ENCODE measurements at regions not wholly inside any gene's neighbourhood (a gene's known extent, or its start where the extent isn't known, plus 50 kb on each side); places are given as distances from the start of the nearest gene placed in this dataset.
A peak's percentile ranks its signal among the peaks of the same experiment; 100 is the strongest.
"Not testable (repeated sequence)": the region's sequence is repeated elsewhere in the genome, so short reads cannot be mapped to it uniquely, and the experiment has no call there.

DNA sequence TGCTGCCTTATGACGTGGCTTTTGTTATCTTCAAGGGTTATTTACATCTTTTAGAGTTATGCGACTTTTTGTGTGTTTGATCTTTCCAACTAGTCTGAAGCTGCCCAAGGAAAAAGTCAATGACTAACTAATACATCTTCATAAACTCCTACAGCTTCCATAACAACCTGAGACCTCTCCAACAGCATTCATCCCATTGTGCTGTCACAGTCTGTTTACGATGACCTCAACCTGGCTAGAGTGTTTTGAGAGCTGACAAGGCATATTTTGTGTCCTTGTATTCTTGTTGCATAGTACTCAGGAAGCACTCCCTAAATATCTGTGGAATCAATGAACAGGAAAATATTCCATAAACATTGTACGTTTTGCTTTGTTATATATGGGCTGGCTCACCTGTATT lies 100.2 kb upstream of the NBPF26 start:
- intact Hi-C loops (cut with micrococcal nuclease); H3K4me1 Mint-ChIP-seq; H3K27me3 ChIP-seq (ENCODE audit: control insufficient read depth in 2 of 2, insufficient read depth in 2 of 2, low read length in 2 of 2); DNase-seq; H3K27ac ChIP-seq (ENCODE audit: low read depth in 1 of 2, low read length in 2 of 2); H3K36me3 ChIP-seq (replicated peaks in 1 of 2; ENCODE audit: control insufficient read depth in 1 of 2, insufficient read depth in 2 of 2, low read length in 2 of 2); H3K9ac ChIP-seq (ENCODE audit: insufficient read depth, low read length, poor library complexity, severe bottlenecking); H3K4me3 Mint-ChIP-seq; H2AFZ ChIP-seq (ENCODE audit: insufficient read depth, low read depth, low read length, poor library complexity, severe bottlenecking); H3K4me1 ChIP-seq (ENCODE audit: control insufficient read depth in 1 of 2, insufficient read depth in 2 of 2, low read length in 2 of 2); H3K9me3 ChIP-seq (replicated peaks in 1 of 2; ENCODE audit: control insufficient read depth in 1 of 2, insufficient read depth in 1 of 2, low read length in 2 of 2); H3K27me3 Mint-ChIP-seq (ENCODE audit: low read depth in 3 of 3); H3K79me2 ChIP-seq (ENCODE audit: insufficient read depth, low read length); H3K4me2 ChIP-seq (replicated peaks; ENCODE audit: extremely low read depth, low read length, poor library complexity, severe bottlenecking); H3K27ac Mint-ChIP-seq; H3K4me3 ChIP-seq (replicated peaks in 1 of 3; ENCODE audit: low read depth in 2 of 3, low read length in 3 of 3); H4K20me1 ChIP-seq (ENCODE audit: insufficient read depth, low read length); H3K9me3 Mint-ChIP-seq; H3K36me3 Mint-ChIP-seq: not testable (repeated sequence)
- no CpG with 5 or more reads among the region's 4 CpGs for WGBS (ENCODE audit: insufficient coverage)

- H3K27ac ChIP-seq (ENCODE audit: low read depth in 1 of 2, low read length in 2 of 2); H3K9me3 ChIP-seq (replicated peaks in 1 of 2; ENCODE audit: control insufficient read depth in 1 of 2, insufficient read depth in 1 of 2, low read length in 2 of 2); H3K9me3 Mint-ChIP-seq; H2AFZ ChIP-seq (ENCODE audit: insufficient read depth, low read depth, low read length, poor library complexity, severe bottlenecking); intact Hi-C loops (cut with micrococcal nuclease); H3K4me3 Mint-ChIP-seq; H4K20me1 ChIP-seq (ENCODE audit: insufficient read depth, low read length); H3K36me3 ChIP-seq (replicated peaks in 1 of 2; ENCODE audit: control insufficient read depth in 1 of 2, insufficient read depth in 2 of 2, low read length in 2 of 2); H3K79me2 ChIP-seq (ENCODE audit: insufficient read depth, low read length); H3K4me1 ChIP-seq (ENCODE audit: control insufficient read depth in 1 of 2, insufficient read depth in 2 of 2, low read length in 2 of 2); H3K9ac ChIP-seq (ENCODE audit: insufficient read depth, low read length, poor library complexity, severe bottlenecking); H3K4me3 ChIP-seq (replicated peaks in 1 of 3; ENCODE audit: low read depth in 2 of 3, low read length in 3 of 3); H3K36me3 Mint-ChIP-seq; H3K27me3 Mint-ChIP-seq (ENCODE audit: low read depth in 3 of 3); H3K4me1 Mint-ChIP-seq; H3K4me2 ChIP-seq (replicated peaks; ENCODE audit: extremely low read depth, low read length, poor library complexity, severe bottlenecking); H3K27me3 ChIP-seq (ENCODE audit: control insufficient read depth in 2 of 2, insufficient read depth in 2 of 2, low read length in 2 of 2): not testable (repeated sequence)
- peak overlapping the region in 5 of 7 donors; percentile 51 to 86 (median 83) for H3K27ac Mint-ChIP-seq
- no CpG with 5 or more reads among the region's 5 CpGs for WGBS (ENCODE audit: insufficient coverage)
- DNase-seq = peak in 2 of 3 donors; percentile 0 to 3
Observed at GRCh38 chr1:120624565-120625064, 99.1 kb upstream of the NBPF26 start.

GRCh38 chr1:120629832-120630455 lies 93.8 kb upstream of the NBPF26 start:
- H3K79me2 ChIP-seq (ENCODE audit: insufficient read depth, low read length); intact Hi-C loops (cut with micrococcal nuclease); H3K27me3 Mint-ChIP-seq (ENCODE audit: low read depth in 3 of 3); H3K4me1 ChIP-seq (ENCODE audit: control insufficient read depth in 1 of 2, insufficient read depth in 2 of 2, low read length in 2 of 2); H3K4me2 ChIP-seq (replicated peaks; ENCODE audit: extremely low read depth, low read length, poor library complexity, severe bottlenecking); H3K4me3 Mint-ChIP-seq; H3K36me3 Mint-ChIP-seq; H3K9me3 Mint-ChIP-seq; H3K4me1 Mint-ChIP-seq; H2AFZ ChIP-seq (ENCODE audit: insufficient read depth, low read depth, low read length, poor library complexity, severe bottlenecking); DNase-seq; H3K27ac Mint-ChIP-seq; H3K4me3 ChIP-seq (replicated peaks in 1 of 3; ENCODE audit: low read depth in 2 of 3, low read length in 3 of 3); H3K9ac ChIP-seq (ENCODE audit: insufficient read depth, low read length, poor library complexity, severe bottlenecking); H4K20me1 ChIP-seq (ENCODE audit: insufficient read depth, low read length); H3K27me3 ChIP-seq (ENCODE audit: control insufficient read depth in 2 of 2, insufficient read depth in 2 of 2, low read length in 2 of 2); H3K9me3 ChIP-seq (replicated peaks in 1 of 2; ENCODE audit: control insufficient read depth in 1 of 2, insufficient read depth in 1 of 2, low read length in 2 of 2); H3K36me3 ChIP-seq (replicated peaks in 1 of 2; ENCODE audit: control insufficient read depth in 1 of 2, insufficient read depth in 2 of 2, low read length in 2 of 2); H3K27ac ChIP-seq (ENCODE audit: low read depth in 1 of 2, low read length in 2 of 2): not testable (repeated sequence)
- WGBS (ENCODE audit: insufficient coverage) = no CpG with 5 or more reads among the region's 1 CpG

GRCh38 chr1:120634816-120635806 lies 88.6 kb upstream of the NBPF26 start:
- H3K9me3 Mint-ChIP-seq; H3K4me1 ChIP-seq (ENCODE audit: control insufficient read depth in 1 of 2, insufficient read depth in 2 of 2, low read length in 2 of 2); intact Hi-C loops (cut with micrococcal nuclease); H3K9ac ChIP-seq (ENCODE audit: insufficient read depth, low read length, poor library complexity, severe bottlenecking); H3K36me3 ChIP-seq (replicated peaks in 1 of 2; ENCODE audit: control insufficient read depth in 1 of 2, insufficient read depth in 2 of 2, low read length in 2 of 2); H3K4me3 Mint-ChIP-seq; H3K36me3 Mint-ChIP-seq; H3K27me3 ChIP-seq (ENCODE audit: control insufficient read depth in 2 of 2, insufficient read depth in 2 of 2, low read length in 2 of 2); H3K4me2 ChIP-seq (replicated peaks; ENCODE audit: extremely low read depth, low read length, poor library complexity, severe bottlenecking); H3K27me3 Mint-ChIP-seq (ENCODE audit: low read depth in 3 of 3); H3K4me1 Mint-ChIP-seq; H3K9me3 ChIP-seq (replicated peaks in 1 of 2; ENCODE audit: control insufficient read depth in 1 of 2, insufficient read depth in 1 of 2, low read length in 2 of 2); H3K27ac ChIP-seq (ENCODE audit: low read depth in 1 of 2, low read length in 2 of 2); H3K4me3 ChIP-seq (replicated peaks in 1 of 3; ENCODE audit: low read depth in 2 of 3, low read length in 3 of 3); H4K20me1 ChIP-seq (ENCODE audit: insufficient read depth, low read length); DNase-seq; H3K79me2 ChIP-seq (ENCODE audit: insufficient read depth, low read length); H2AFZ ChIP-seq (ENCODE audit: insufficient read depth, low read depth, low read length, poor library complexity, severe bottlenecking); H3K27ac Mint-ChIP-seq: not testable (repeated sequence)
- no CpG with 5 or more reads among the region's 5 CpGs for WGBS (ENCODE audit: insufficient coverage)

All from CD14-positive monocyte (primary cell).